ENCODE measurements at regions not wholly inside any gene's neighbourhood (a gene's known extent, or its start where the extent isn't known, plus 50 kb on each side); places are given as distances from the start of the nearest gene placed in this dataset.

GRCh38 chr9:38312406-38312805 is 80.1 kb upstream of the ALDH1B1 start:
- no peak for DNase-seq

GRCh38 chr9:38311382-38312270 is 80.9 kb upstream of the ALDH1B1 start:
- no peak for DNase-seq

GRCh38 chr9:38309324-38310195 is 82.9 kb upstream of the ALDH1B1 start:
- DNase-seq = no peak

- DNase-seq = no peak
These were observed 84.4 kb upstream of the ALDH1B1 start for GRCh38 chr9:38308136-38308535.

- DNase-seq = no peak
These were observed 85.6 kb upstream of the ALDH1B1 start for GRCh38 chr9:38306899-38307298.

GRCh38 chr9:38305582-38305981 is 86.9 kb upstream of the ALDH1B1 start:
- DNase-seq = no peak

- DNase-seq = no peak
These were observed 91.0 kb upstream of the ALDH1B1 start for GRCh38 chr9:38301376-38302106.

- DNase-seq = no peak
These were observed 92.6 kb upstream of the ALDH1B1 start for GRCh38 chr9:38299856-38300255.

GRCh38 chr9:38298904-38299303 is 93.6 kb upstream of the ALDH1B1 start:
- no peak for DNase-seq

GRCh38 chr9:38298503-38298902 is 94.0 kb upstream of the ALDH1B1 start:
- DNase-seq = no peak

GRCh38 chr9:38296807-38297206 is 95.7 kb upstream of the ALDH1B1 start:
- DNase-seq = no peak

GRCh38 chr9:38295764-38296163 is 96.7 kb upstream of the ALDH1B1 start:
- DNase-seq = no peak

- DNase-seq = no peak
These were observed 98.1 kb upstream of the ALDH1B1 start for GRCh38 chr9:38294220-38294960.

GRCh38 chr9:38293022-38293421 is 99.5 kb upstream of the ALDH1B1 start:
- DNase-seq = no peak

- no peak for DNase-seq
These were observed 100.0 kb upstream of the ALDH1B1 start for GRCh38 chr9:38292480-38292879.

GRCh38 chr9:38289866-38290245 is 102.6 kb upstream of the ALDH1B1 start:
- no peak for DNase-seq

GRCh38 chr9:38289236-38289865 is 103.2 kb upstream of the ALDH1B1 start:
- no peak for DNase-seq

- DNase-seq = no peak
These were observed 104.0 kb upstream of the ALDH1B1 start for GRCh38 chr9:38288502-38288901.

GRCh38 chr9:38287420-38287985 is 105.0 kb upstream of the ALDH1B1 start:
- DNase-seq = no peak

- no peak for DNase-seq
These were observed 105.7 kb upstream of the ALDH1B1 start for GRCh38 chr9:38286766-38287165.

- no peak for DNase-seq
These were observed 106.1 kb upstream of the ALDH1B1 start for GRCh38 chr9:38286357-38286756.

GRCh38 chr9:38285236-38285635 is 107.3 kb upstream of the ALDH1B1 start:
- DNase-seq = no peak

Measured in COR-L47 (cell line).